ENCODE measurements at regions not wholly inside any gene's neighbourhood (a gene's known extent, or its start where the extent isn't known, plus 50 kb on each side); places are given as distances from the start of the nearest gene placed in this dataset.

DNA sequence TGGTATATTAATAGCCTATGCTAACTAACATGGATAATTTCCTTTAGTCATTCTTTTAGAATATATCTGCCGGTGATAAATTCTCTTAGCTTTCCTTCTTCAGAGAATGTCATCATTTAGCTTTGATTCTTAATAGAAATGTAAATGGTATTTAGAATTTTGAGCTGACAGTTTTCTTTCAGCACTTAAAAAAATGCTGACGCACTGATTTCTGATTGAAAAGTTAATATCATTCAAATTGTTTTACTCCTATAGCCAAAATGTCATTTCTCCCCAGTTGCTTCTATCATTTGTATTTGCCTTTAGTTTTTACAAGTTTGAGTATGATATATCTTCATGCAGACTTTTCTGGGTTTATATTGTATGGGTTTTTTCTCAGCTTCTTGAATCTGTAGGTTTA is 668.0 kb downstream of the LTN1 start:
- Mint-ChIP-seq H3K27ac (ENCODE audit: unreplicated experiment) (no peak overlapping the region), H3K9me3 (ENCODE audit: unreplicated experiment) (peaks cover 12% of the 10 kb centered on the region), H3K36me3 (ENCODE audit: low read depth, unreplicated experiment) (no peaks in the 10 kb centered on the region), H3K4me1 (ENCODE audit: low read depth, unreplicated experiment) (no peaks in the 10 kb centered on the region), H3K4me3 (ENCODE audit: unreplicated experiment) (no peak overlapping the region), H3K27me3 (ENCODE audit: low read depth, unreplicated experiment) (no peaks in the 10 kb centered on the region)
- no peak for DNase-seq (ENCODE audit: low read depth)
- no peaks in the 10 kb centered on the region for H3K79me2 ChIP-seq (ENCODE audit: insufficient read depth, low read length)
- no peak overlapping the region for H3K9ac ChIP-seq (ENCODE audit: low read length)
- H3K36me3 ChIP-seq (ENCODE audit: insufficient read depth, low read length): no peaks in the 10 kb centered on the region
- no peaks in the 10 kb centered on the region for H4K20me1 ChIP-seq (ENCODE audit: insufficient read depth, low read length)
- no peaks in the 10 kb centered on the region for H3K4me1 ChIP-seq (ENCODE audit: insufficient read depth, low read length)
- no peak overlapping the region for H3K4me3 ChIP-seq (ENCODE audit: insufficient read depth, low read depth, low read length)
- H3K4me2 ChIP-seq (ENCODE audit: low read length): no peak overlapping the region
- FAIRE-seq: no peak
- no peaks in the 10 kb centered on the region for H3K27me3 ChIP-seq (ENCODE audit: insufficient read depth, low read length)
- no peaks in the 10 kb centered on the region for H3K9me3 ChIP-seq (ENCODE audit: insufficient read depth, low read depth, low read length)
- no peak for TF ChIP-seq EZH2 (IDR thresholded peaks at IDR 0.05; ENCODE audit: insufficient read depth, low read length)
- TF ChIP-seq, protein P1, sequence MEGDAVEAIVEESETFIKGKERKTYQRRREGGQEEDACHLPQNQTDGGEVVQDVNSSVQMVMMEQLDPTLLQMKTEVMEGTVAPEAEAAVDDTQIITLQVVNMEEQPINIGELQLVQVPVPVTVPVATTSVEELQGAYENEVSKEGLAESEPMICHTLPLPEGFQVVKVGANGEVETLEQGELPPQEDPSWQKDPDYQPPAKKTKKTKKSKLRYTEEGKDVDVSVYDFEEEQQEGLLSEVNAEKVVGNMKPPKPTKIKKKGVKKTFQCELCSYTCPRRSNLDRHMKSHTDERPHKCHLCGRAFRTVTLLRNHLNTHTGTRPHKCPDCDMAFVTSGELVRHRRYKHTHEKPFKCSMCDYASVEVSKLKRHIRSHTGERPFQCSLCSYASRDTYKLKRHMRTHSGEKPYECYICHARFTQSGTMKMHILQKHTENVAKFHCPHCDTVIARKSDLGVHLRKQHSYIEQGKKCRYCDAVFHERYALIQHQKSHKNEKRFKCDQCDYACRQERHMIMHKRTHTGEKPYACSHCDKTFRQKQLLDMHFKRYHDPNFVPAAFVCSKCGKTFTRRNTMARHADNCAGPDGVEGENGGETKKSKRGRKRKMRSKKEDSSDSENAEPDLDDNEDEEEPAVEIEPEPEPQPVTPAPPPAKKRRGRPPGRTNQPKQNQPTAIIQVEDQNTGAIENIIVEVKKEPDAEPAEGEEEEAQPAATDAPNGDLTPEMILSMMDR (IDR thresholded peaks at IDR 0.05; ENCODE audit: insufficient read depth, low read depth, low read length): no peak
- H2AFZ ChIP-seq (ENCODE audit: low read depth, low read length): no peak overlapping the region
- H3K27ac ChIP-seq (ENCODE audit: low read depth, low read length): no peak overlapping the region

DNA sequence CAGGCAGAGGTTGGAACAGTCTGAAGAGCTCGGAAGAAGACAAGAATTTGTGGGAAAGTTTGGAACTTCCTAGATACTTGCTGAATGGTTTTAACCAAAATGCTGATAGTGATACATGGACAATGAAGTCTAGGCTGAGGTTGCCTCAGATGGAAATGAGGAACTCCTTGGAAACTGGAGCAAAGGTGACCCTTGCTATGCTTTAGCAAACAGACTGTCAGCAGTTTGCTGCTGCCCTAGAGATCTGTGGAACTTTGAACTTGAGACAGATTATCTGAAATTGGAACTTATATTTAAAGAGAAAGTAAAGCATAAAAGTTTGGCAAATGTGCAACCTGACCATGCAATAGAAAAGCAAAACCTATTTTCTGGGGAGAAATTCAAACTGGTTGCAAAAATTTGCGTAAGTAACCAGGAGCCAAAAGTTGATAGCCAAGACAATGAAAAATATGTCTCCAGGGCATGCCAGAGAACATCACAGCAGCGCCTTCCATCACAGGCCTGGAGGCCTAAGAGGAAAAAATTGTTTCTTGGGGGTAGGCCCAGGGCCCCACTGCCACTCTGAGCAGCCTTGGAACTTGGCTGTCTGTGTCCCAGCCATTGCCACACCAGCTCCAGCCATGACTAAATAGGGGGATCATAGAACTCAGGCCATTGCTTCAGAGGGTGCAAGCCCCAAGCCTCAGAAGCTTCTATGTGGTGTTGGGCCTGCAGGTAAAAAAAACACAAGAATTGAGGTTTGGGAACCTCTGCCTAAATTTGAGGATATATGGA is 675.3 kb downstream of the LTN1 start:
- H3K4me1 ChIP-seq (ENCODE audit: insufficient read depth, low read length): no peaks in the 10 kb centered on the region
- no peak overlapping the region for H3K27ac Mint-ChIP-seq (ENCODE audit: unreplicated experiment)
- no peak overlapping the region for H3K4me3 Mint-ChIP-seq (ENCODE audit: unreplicated experiment)
- DNase-seq (ENCODE audit: low read depth) (no peak), FAIRE-seq (no peak)
- no peak overlapping the region for H2AFZ ChIP-seq (ENCODE audit: low read depth, low read length)
- no peaks in the 10 kb centered on the region for H3K9me3 ChIP-seq (ENCODE audit: insufficient read depth, low read depth, low read length)
- no peaks in the 10 kb centered on the region for H3K27me3 Mint-ChIP-seq (ENCODE audit: low read depth, unreplicated experiment)
- no peak overlapping the region for H3K9ac ChIP-seq (ENCODE audit: low read length)
- H3K36me3 Mint-ChIP-seq (ENCODE audit: low read depth, unreplicated experiment): no peaks in the 10 kb centered on the region
- TF ChIP-seq, protein P1 (IDR thresholded peaks at IDR 0.05; ENCODE audit: insufficient read depth, low read depth, low read length): no peak
- TF ChIP-seq EZH2 (IDR thresholded peaks at IDR 0.05; ENCODE audit: insufficient read depth, low read length): no peak
- H3K27me3 ChIP-seq (ENCODE audit: insufficient read depth, low read length): no peaks in the 10 kb centered on the region
- no peak overlapping the region for H3K4me3 ChIP-seq (ENCODE audit: insufficient read depth, low read depth, low read length)
- no peaks in the 10 kb centered on the region for H3K36me3 ChIP-seq (ENCODE audit: insufficient read depth, low read length)
- no peaks in the 10 kb centered on the region for H4K20me1 ChIP-seq (ENCODE audit: insufficient read depth, low read length)
- no peak overlapping the region for H3K4me2 ChIP-seq (ENCODE audit: low read length)
- no peak overlapping the region for H3K27ac ChIP-seq (ENCODE audit: low read depth, low read length)
- H3K9me3 Mint-ChIP-seq (ENCODE audit: unreplicated experiment): peaks cover 2% of the 10 kb centered on the region
- H3K4me1 Mint-ChIP-seq (ENCODE audit: low read depth, unreplicated experiment): no peaks in the 10 kb centered on the region
- no peaks in the 10 kb centered on the region for H3K79me2 ChIP-seq (ENCODE audit: insufficient read depth, low read length)
